ENCODE measurements at regions not wholly inside any gene's neighbourhood (a gene's known extent, or its start where the extent isn't known, plus 50 kb on each side); places are given as distances from the start of the nearest gene placed in this dataset.
A peak's percentile ranks its signal among the peaks of the same experiment; 100 is the strongest.

- Histone ChIP-seq H3K18ac (ENCODE audit: extremely low read depth, low read length) (peak overlapping the region; percentile 60; the same call in 1 of the 2 replicates), H3K23me2 (ENCODE audit: low read depth, low read length) (no peaks in the 10 kb centered on the region), H2BK12ac (ENCODE audit: low read depth, low read length) (no peak overlapping the region), H3K23ac (ENCODE audit: insufficient read length) (no peak overlapping the region), H3K4ac (replicated peaks; ENCODE audit: insufficient read length, low read depth, low read length) (no peak overlapping the region), H4K91ac (replicated peaks; ENCODE audit: insufficient read length, low read length) (no peak overlapping the region), H3K79me1 (ENCODE audit: low read depth, low read length) (no peaks in the 10 kb centered on the region), H3K4me2 (ENCODE audit: insufficient read depth in 1 of 2, low read depth in 2 of 2, low read length in 2 of 2) (no peak overlapping the region), H3K14ac (ENCODE audit: insufficient read length) (no peak overlapping the region), H2AFZ (ENCODE audit: low read length) (no peak overlapping the region), H3K4me1 (replicated peaks in 1 of 4; ENCODE audit: control insufficient read depth in 3 of 4, insufficient read depth in 4 of 4, low read length in 3 of 4) (peaks cover 4 to 10% (median 5%) of the 10 kb centered on the region in 4 experiments; a peak in 5 of 7 replicates), H3K56ac (replicated peaks; ENCODE audit: insufficient read length, low read depth, low read length) (no peak overlapping the region), H3K36me3 (ENCODE audit: control insufficient read depth in 2 of 4, insufficient read depth in 4 of 4, low read length in 3 of 4) (no peaks in the 10 kb centered on the region), H2BK15ac (ENCODE audit: low read length) (0 out of 2 replicates have a peak overlapping the region, but pooled peaks have one; percentile 46), H2BK20ac (ENCODE audit: low read length) (peak overlapping the region; percentile 80; the same call in 1 of the 2 replicates), H3K79me2 (ENCODE audit: control insufficient read depth in 1 of 2, insufficient read depth in 2 of 2, low read length in 2 of 2) (no peaks in the 10 kb centered on the region), H4K8ac (ENCODE audit: extremely low read depth, insufficient read depth, low read length) (no peak overlapping the region; the same call in 1 of the 2 replicates), H3K27ac (ENCODE audit: low read depth, low read length) (no peak overlapping the region), H3K4me3 (ENCODE audit: extremely low read depth in 1 of 4, insufficient read depth in 2 of 4, low read depth in 3 of 4, low read length in 4 of 4) (no peak overlapping the region), H3K9me3 (ENCODE audit: insufficient read depth in 2 of 2, low read depth in 1 of 2, low read length in 1 of 2) (no peaks in the 10 kb centered on the region), H4K20me1 (replicated peaks in 1 of 2; ENCODE audit: control insufficient read depth in 1 of 2, insufficient read depth in 2 of 2, low read length in 2 of 2) (no peaks in the 10 kb centered on the region), H4K5ac (ENCODE audit: insufficient read length, low read depth, low read length) (no peak overlapping the region), H2BK120ac (replicated peaks; ENCODE audit: low read depth, low read length) (no peak overlapping the region), H2BK5ac (ENCODE audit: low read depth, low read length) (no peak overlapping the region; the same call in 1 of the 2 replicates), H2AK5ac (ENCODE audit: low read depth, low read length) (no peak overlapping the region), H3K27me3 (replicated peaks in 1 of 4; ENCODE audit: control insufficient read depth in 3 of 4, extremely low read depth in 1 of 4, insufficient read depth in 3 of 4, low read length in 3 of 4) (no peaks in the 10 kb centered on the region; a peak in 1 of 7 replicates), H3K9ac (replicated peaks in 1 of 4; ENCODE audit: extremely low read depth in 1 of 4, low read depth in 3 of 4, low read length in 3 of 4) (no peak overlapping the region)
- POLR2A ChIA-PET (ENCODE audit: partially characterized antibody), result no interaction called here
- WGBS, 2 experiments (ENCODE audit: extremely low coverage in 1 of 2, insufficient coverage in 1 of 2, insufficient read length in 1 of 2, insufficient replicate concordance in 2 of 2, low coverage in 1 of 2, low lambda C conversion rate in 2 of 2, missing lambda C conversion rate in 1 of 2), result 96% methylated on average over 12 of the region's 18 CpGs; no CpG with 5 or more reads in 1 of the 2 experiments
- no peak for DNase-seq (ENCODE audit: low read depth in 1 of 2, low spot score in 2 of 2)
- FAIRE-seq, result no peak
- CTCF ChIA-PET (ENCODE audit: partially characterized antibody), result interaction anchor here (1.1 to 1.5 kb wide), 2 partner anchors 9 to 638 kb away, joined by 3 read pairs; no protein-coding TSS in a partner anchor
- TF ChIP-seq KDM5A (IDR thresholded peaks at IDR 0.05; ENCODE audit: low read length) (no peak), POLR2AphosphoS5 (IDR thresholded peaks at IDR 0.05; ENCODE audit: low read depth, low read length) (no peak), BCL11A (IDR thresholded peaks at IDR 0.05; ENCODE audit: low read depth in 2 of 2, low read length in 2 of 2) (no peak), CREB1 (IDR thresholded peaks at IDR 0.05) (no peak), ASH2L (IDR thresholded peaks at IDR 0.05; ENCODE audit: low read length) (no peak), NRF1 (IDR thresholded peaks at IDR 0.05; ENCODE audit: low read depth, low read length) (no peak), CBX5 (IDR thresholded peaks at IDR 0.05; ENCODE audit: low read depth, low read length) (no peak), SP2 (IDR thresholded peaks at IDR 0.05; ENCODE audit: low read length) (no peak), TBP (IDR thresholded peaks at IDR 0.05; ENCODE audit: low read depth, low read length) (no peak), FOSL1 (IDR thresholded peaks at IDR 0.05; ENCODE audit: insufficient read depth, low read depth, low read length) (no peak), BRCA1 (IDR thresholded peaks at IDR 0.05; ENCODE audit: low read depth, low read length) (no peak)
Observed at GRCh38 chr12:131555197-131555846, 155.6 kb upstream of the SFSWAP start.

Data from H1 (cell line).